H9 (cell line): ENCODE measurements at regions not wholly inside any gene's neighbourhood (a gene's known extent, or its start where the extent isn't known, plus 50 kb on each side); places are given as distances from the start of the nearest gene placed in this dataset.

ENCODE experiments used
- DNase-seq: peaks from one replicate; pipeline ENCODE4 v3.0.0-alpha.2; 2017
- H2AFZ ChIP-seq: one replicate; pipeline ENCODE4 v1.6.1; 2013; ENCODE audit warnings: mild to moderate bottlenecking, low read length, control low read depth, moderate library complexity
- H2AK5ac ChIP-seq: 2 replicates; pipeline ENCODE4 v1.6.1; 2013; ENCODE audit warnings: low read length, control low read depth, mixed read lengths; ENCODE audit not compliant: insufficient read length
- H2BK120ac ChIP-seq: one replicate; pipeline ENCODE4 v1.6.1; 2013; ENCODE audit warnings: low read depth, mild to moderate bottlenecking, low read length, control low read depth, inconsistent platforms; ENCODE audit not compliant: poor library complexity, severe bottlenecking
- H2BK12ac ChIP-seq: 2 replicates; pipeline ENCODE4 v1.6.1; 2013; ENCODE audit warnings: low read length, control low read depth, mixed read lengths, low read depth; ENCODE audit not compliant: insufficient read length
- H2BK15ac ChIP-seq: 2 replicates; pipeline ENCODE4 v1.6.1; 2013; ENCODE audit warnings: low read depth, low read length, control low read depth
- H2BK20ac ChIP-seq: one replicate; pipeline ENCODE4 v1.6.1; 2013; ENCODE audit warnings: low read depth, mild to moderate bottlenecking, low read length, control low read depth, inconsistent platforms; ENCODE audit not compliant: poor library complexity, severe bottlenecking
- H2BK5ac ChIP-seq: 2 replicates; pipeline ENCODE4 v1.6.1; 2013; ENCODE audit warnings: low read length, control low read depth, mixed read lengths; ENCODE audit not compliant: insufficient read length
- H3K14ac ChIP-seq: 2 replicates; pipeline ENCODE4 v1.6.1; 2013; ENCODE audit warnings: low read length, control low read depth; ENCODE audit not compliant: insufficient read depth
- H3K18ac ChIP-seq: 2 replicates; pipeline ENCODE4 v1.6.1; 2013; ENCODE audit warnings: low read depth, mild to moderate bottlenecking, mixed read lengths, low read length, control low read depth; ENCODE audit not compliant: insufficient read length
- H3K23ac ChIP-seq: 2 replicates; pipeline ENCODE4 v1.6.1; 2013; ENCODE audit warnings: low read length, control low read depth, mixed read lengths, low read depth; ENCODE audit not compliant: insufficient read length
- H3K23me2 ChIP-seq: 2 replicates; pipeline ENCODE4 v1.6.1; 2013; ENCODE audit warnings: low read depth, mild to moderate bottlenecking, mixed read lengths, low read length, control low read depth; ENCODE audit not compliant: insufficient read length, poor library complexity, severe bottlenecking
- H3K27ac ChIP-seq: 2 replicates; pipeline ENCODE4 v1.5.1; 2013; ENCODE audit warnings: low read length, control low read depth, mixed read lengths, low read depth; ENCODE audit not compliant: insufficient read length
- H3K27me3 ChIP-seq: 2 replicates; pipeline ENCODE4 v1.6.1; 2013; ENCODE audit warnings: low read length, control low read depth, inconsistent platforms; ENCODE audit not compliant: insufficient read depth
- H3K4ac ChIP-seq: 2 replicates; pipeline ENCODE4 v1.6.1; 2013; ENCODE audit warnings: low read depth, mild to moderate bottlenecking, control low read depth, inconsistent platforms, low read length, moderate library complexity
- H3K4me1 ChIP-seq: 2 replicates; pipeline ENCODE4 v1.6.1; 2013; ENCODE audit warnings: low read length, control low read depth, inconsistent platforms; ENCODE audit not compliant: insufficient read depth
- H3K4me2 ChIP-seq: 2 replicates; pipeline ENCODE4 v1.6.1; 2013; ENCODE audit warnings: low read length, control low read depth, mixed read lengths; ENCODE audit not compliant: insufficient read length, insufficient read depth
- H3K56ac ChIP-seq: 2 replicates; pipeline ENCODE4 v1.6.1; 2013; ENCODE audit warnings: low read depth, mild to moderate bottlenecking, mixed read lengths, low read length, control low read depth; ENCODE audit not compliant: insufficient read length
- H3K79me1 ChIP-seq: 2 replicates; pipeline ENCODE4 v1.6.1; 2013; ENCODE audit warnings: low read depth, mild to moderate bottlenecking, moderate library complexity, low read length, control low read depth, inconsistent platforms; ENCODE audit not compliant: insufficient read depth, poor library complexity, severe bottlenecking
- H3K79me2 ChIP-seq: 2 replicates; pipeline ENCODE4 v1.6.1; 2013; ENCODE audit warnings: low read length, control low read depth, inconsistent platforms; ENCODE audit not compliant: insufficient read depth
- H3K9ac ChIP-seq: 2 replicates; pipeline ENCODE4 v1.6.1; 2013; ENCODE audit warnings: low read length, control low read depth, mixed read lengths; ENCODE audit not compliant: insufficient read length; ENCODE audit errors: extremely low read depth
- H3K9me3 ChIP-seq: one replicate; pipeline ENCODE4 v1.6.1; 2013; ENCODE audit warnings: low read depth, low read length, inconsistent platforms; ENCODE audit not compliant: control insufficient read depth
- H3T11ph ChIP-seq: one replicate; pipeline ENCODE4 v1.6.1; 2013; ENCODE audit warnings: mild to moderate bottlenecking, low read length, control low read depth, inconsistent platforms
- H4K20me1 ChIP-seq: one replicate; pipeline ENCODE4 v1.6.1; 2013; ENCODE audit not compliant: control insufficient read depth, insufficient read length, insufficient read depth
- H4K5ac ChIP-seq: 2 replicates; pipeline ENCODE4 v1.6.1; 2013; ENCODE audit warnings: low read depth, mild to moderate bottlenecking, mixed read lengths, low read length, control low read depth; ENCODE audit not compliant: insufficient read length
- H4K8ac ChIP-seq: replicated peaks from 2 replicates; pipeline ENCODE4 v1.6.1; 2013; ENCODE audit warnings: low read length, control low read depth, mixed read lengths, low read depth; ENCODE audit not compliant: insufficient read length
- H4K91ac ChIP-seq: 2 replicates; pipeline ENCODE4 v1.6.1; 2013; ENCODE audit warnings: low read depth, mild to moderate bottlenecking, moderate library complexity, mixed read lengths, low read length, control low read depth; ENCODE audit not compliant: insufficient read length
- H3K27ac Mint-ChIP-seq, 3 experiments: 2 replicates in 2 of 3; 3 replicates in 1 of 3; pipeline ENCODE4 v1.8.0; 2020 to 2021; ENCODE audit warnings: mixed read lengths in 3 of 3, mild to moderate bottlenecking in 1 of 3, moderate library complexity in 1 of 3
- H3K27me3 Mint-ChIP-seq: 2 replicates; pipeline ENCODE4 v1.8.0; 2021; ENCODE audit warnings: low read depth, mild to moderate bottlenecking, moderate library complexity, mixed read lengths
- H3K36me3 Mint-ChIP-seq, 3 experiments: 2 replicates in 2 of 3; 3 replicates in 1 of 3; pipeline ENCODE4 v1.8.0; 2020 to 2021; ENCODE audit warnings: low read depth in 3 of 3, mixed read lengths in 3 of 3; ENCODE audit not compliant: insufficient read depth in 1 of 3
- H3K4me1 Mint-ChIP-seq, 2 experiments: 2 replicates each; pipeline ENCODE4 v1.8.0; 2020; ENCODE audit warnings: mixed read lengths in 2 of 2
- H3K4me3 Mint-ChIP-seq, 2 experiments: 2 replicates in 1 of 2; 3 replicates in 1 of 2; pipeline ENCODE4 v1.8.0; 2020 to 2021; ENCODE audit warnings: mild to moderate bottlenecking in 2 of 2, mixed read lengths in 2 of 2, moderate library complexity in 1 of 2
- H3K9me3 Mint-ChIP-seq, 2 experiments: 2 replicates in 1 of 2; 3 replicates in 1 of 2; pipeline ENCODE4 v1.8.0; 2020; ENCODE audit warnings: mild to moderate bottlenecking in 2 of 2, mixed read lengths in 2 of 2, moderate library complexity in 1 of 2
- CTCF ChIP-seq: fragments of 200-600 bp; sonication (generic); conservative IDR thresholded peaks from 3 replicates; pipeline ENCODE4 v1.8.0; 2021; ENCODE audit warnings: antibody characterized with exemption, mild to moderate bottlenecking
- WGBS: extraction: QIAGEN DNeasy Blood & Tissue Kit; methylation state at CpG from one replicate; pipeline ENCODE4 v1.1.7; 2013; ENCODE audit warnings: missing lambda C conversion rate, low lambda C conversion rate, mixed read lengths; ENCODE audit not compliant: insufficient read length; ENCODE audit errors: extremely low coverage; 5-methylcytosine and 5-hydroxymethylcytosine counted together

GRCh38 chr13:90640976-90641375, 706.5 kb upstream of the MIR17HG start:
- no peak for TF ChIP-seq CTCF
- Histone ChIP-seq H3K79me1 (no peaks in the 10 kb centered on the region), H4K8ac (no peak overlapping the region), H3K23ac (no peak overlapping the region), H3K9me3 (no peaks in the 10 kb centered on the region), H2AFZ (no peak overlapping the region), H2BK5ac (no peak overlapping the region), H2BK20ac (no peak overlapping the region), H3K4ac (no peak overlapping the region), H3K4me2 (no peak overlapping the region), H3K9ac (no peak overlapping the region), H3K23me2 (no peaks in the 10 kb centered on the region), H3T11ph (no peak overlapping the region), H4K91ac (no peak overlapping the region), H3K27me3 (no peaks in the 10 kb centered on the region), H3K79me2 (no peaks in the 10 kb centered on the region), H3K14ac (no peak overlapping the region), H4K5ac (no peak overlapping the region), H3K27ac (no peak overlapping the region), H3K56ac (no peak overlapping the region), H2BK120ac (no peak overlapping the region), H2AK5ac (no peak overlapping the region), H2BK15ac (no peak overlapping the region), H3K4me1 (no peaks in the 10 kb centered on the region), H2BK12ac (no peak overlapping the region), H4K20me1 (no peaks in the 10 kb centered on the region), H3K18ac (no peak overlapping the region)
- H3K4me1 Mint-ChIP-seq, result no peaks in the 10 kb centered on the region
- H3K9me3 Mint-ChIP-seq, result peaks cover 25% of the 10 kb centered on the region in 2 experiments
- H3K36me3 Mint-ChIP-seq, result peaks cover 7 to 13% (median 11%) of the 10 kb centered on the region in 3 experiments; a peak in 6 of 7 replicates
- no CpG with 5 or more reads among the region's 1 CpG for WGBS
- no peak overlapping the region for H3K4me3 Mint-ChIP-seq
- no peak overlapping the region for H3K27ac Mint-ChIP-seq
- no peak for DNase-seq
- H3K27me3 Mint-ChIP-seq, result no peaks in the 10 kb centered on the region
